Inflammatory macrophage treated with lipopolysaccharide for 1 hour (primary cell): ENCODE measurements at regions not wholly inside any gene's neighbourhood (a gene's known extent, or its start where the extent isn't known, plus 50 kb on each side); places are given as distances from the start of the nearest gene placed in this dataset.

Source experiments
- DNase-seq, 2 donors: peaks; one replicate each; pipeline ENCODE4 v3.0.0-alpha.2; 2020 to 2022

DNA sequence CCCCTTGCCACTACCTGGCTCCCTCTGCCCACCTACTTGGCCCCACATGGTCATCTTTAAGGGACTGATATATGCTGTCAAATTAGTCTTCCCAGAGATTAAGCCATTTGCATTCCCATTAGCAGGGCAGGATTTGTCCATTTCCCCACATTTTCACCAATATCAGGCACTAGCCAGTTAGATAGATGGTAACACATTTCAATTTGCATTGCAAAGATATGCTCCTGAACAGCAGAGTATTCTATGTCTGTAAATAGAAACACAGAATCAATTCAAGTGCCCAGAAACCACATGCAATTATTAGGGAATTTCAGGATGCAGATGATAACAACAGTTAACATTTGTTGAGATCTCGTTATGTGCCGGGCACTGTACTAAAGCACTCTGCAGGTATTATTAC is 92.6 kb upstream of the IL12B start:
- DNase-seq: no peak

DNA sequence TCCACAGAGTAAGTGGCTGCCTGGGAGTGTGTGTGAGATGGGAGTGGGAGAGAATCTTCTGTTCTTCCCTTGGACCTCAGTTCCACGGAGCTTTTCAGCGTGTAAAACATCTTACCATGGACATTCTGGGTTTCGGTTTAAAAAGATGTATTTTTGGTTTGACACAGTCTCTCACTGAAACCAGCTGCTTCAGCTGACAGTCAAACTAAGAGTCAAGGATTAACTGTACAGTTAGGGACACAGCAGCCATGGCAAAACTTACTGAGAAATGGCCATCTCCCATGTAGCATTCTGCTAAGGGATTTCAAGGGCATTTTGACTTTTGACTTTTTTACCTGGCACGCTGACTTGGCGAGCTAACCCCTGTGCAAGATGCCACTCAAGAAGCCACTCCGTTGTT is 93.8 kb upstream of the IL12B start:
- no peak for DNase-seq

DNA sequence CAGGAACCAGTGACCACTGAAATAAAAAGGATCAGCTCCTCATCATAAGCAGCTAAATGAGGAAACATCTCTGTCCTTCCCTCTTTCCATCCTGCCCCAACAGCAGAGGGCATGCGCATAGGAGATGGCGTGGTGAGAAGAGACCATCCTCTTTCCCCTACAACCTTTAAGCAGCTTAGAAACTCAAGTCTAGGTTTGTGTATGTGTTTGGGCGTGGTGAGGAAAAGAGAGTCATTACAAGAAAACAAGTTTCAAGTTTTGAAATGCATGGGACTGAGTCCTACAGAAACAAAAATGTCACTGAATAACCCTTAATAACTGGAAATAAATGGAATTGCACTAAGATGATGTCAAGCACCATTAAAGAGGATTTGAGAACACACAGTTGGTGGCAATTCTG is 96.4 kb upstream of the IL12B start:
- no peak for DNase-seq

DNA sequence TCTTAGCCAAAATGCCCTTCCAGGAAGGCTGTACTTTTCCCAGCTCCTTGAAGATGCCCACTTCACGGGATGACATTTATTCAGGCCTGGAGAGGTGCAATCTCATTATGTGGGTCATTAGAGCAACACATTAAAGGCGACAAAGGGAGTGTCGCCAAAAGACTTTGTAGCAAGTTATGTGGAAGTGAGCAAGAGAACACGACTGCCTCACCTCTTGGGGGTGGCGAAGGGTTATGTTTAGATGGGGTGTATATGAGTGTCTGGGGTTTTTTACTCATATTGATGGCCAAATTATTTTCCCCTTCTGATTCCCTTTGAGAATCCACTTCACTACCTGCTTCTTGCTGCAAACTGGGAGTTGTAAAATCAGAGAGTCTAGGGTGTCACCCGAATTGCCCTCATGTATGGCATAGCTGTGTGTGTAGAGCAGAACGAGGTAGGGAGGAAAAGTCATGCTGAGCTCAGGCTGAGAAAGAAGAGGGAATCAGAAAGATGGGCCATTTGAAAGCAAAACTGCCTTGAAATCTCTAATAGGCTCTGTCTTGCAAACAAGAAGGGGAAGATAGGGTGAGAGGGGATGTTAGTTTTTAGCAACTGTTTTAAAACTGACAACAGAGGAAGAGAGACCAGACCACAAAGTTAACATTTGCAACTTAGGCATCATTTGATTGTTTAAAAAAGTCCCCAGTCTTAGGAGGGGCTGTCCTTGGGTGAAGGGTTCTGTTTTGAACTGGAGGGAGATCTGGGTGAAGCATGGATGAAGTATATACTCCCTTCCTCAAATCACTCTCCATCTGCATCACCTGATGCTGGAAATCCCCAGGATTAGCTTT is 97.1 kb upstream of the IL12B start:
- peak in 1 of 2 donors; percentile 19 for DNase-seq

DNA sequence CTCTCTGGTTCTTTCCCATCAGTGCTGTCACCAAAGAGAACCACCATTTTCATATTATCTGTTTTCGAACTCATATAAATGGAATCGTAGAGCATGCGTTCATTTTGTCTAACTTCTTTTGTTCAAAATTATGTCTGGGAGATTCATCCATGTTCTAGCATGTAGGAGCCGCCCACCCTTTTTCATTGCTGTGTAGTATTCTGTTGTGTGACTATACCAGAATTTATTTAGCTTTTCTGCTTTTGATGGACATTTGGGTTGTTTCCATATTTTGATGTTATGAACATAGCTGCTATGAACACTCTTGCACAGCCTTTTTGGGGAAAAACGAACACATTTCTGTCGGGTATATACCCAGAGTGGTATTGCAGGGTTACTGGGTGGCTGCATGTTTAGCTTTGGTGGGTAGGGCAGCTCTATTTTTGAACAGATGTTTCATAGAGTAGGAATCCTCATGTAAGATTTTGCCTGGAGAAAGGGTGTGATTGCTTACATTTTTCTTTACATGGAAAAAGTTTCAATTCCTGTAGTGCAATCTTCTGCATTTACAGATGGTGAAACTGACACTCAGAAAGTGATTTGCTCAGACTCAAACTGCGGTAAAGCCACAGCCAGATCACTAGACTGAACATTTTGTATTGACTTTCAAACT is 100.2 kb upstream of the IL12B start:
- DNase-seq: no peak

DNA sequence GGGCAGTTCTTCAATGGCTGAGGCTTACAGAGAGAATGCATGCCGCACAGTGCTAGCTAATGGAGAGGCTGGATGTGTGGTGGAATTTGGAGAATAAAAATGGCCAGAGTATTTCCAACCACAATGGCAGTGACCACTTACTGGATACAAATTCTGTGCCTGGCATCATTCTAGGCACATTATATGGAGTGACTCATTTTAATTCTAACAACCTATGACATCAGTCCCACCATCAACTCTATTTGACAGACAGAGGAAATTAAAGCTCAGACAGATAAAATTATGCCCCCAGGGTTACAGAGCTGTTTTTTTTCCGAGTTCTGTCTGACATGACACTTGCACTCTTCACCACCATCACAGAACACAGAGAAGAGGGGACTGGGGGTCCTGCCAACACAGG is 105.6 kb upstream of the IL12B start:
- no peak for DNase-seq

DNA sequence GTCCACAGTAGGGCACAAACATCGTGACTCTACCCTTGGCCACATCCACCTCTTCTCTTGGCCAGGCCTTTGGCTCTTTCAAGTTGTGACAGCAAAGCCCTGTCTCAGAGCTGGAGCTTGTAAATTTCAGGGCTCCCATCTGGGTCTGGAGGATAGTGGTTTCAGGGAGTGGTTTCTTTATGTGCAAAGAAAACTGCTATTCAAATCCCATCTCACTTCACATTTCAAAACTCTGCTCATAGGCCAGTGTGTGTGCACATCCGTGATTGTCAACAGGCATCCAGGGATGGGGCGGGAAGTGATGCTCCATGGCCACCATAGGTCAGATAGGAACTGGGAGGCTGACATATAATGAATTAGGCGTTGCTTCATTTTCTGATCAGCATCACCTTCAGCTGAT is 107.8 kb upstream of the IL12B start:
- no peak for DNase-seq

DNA sequence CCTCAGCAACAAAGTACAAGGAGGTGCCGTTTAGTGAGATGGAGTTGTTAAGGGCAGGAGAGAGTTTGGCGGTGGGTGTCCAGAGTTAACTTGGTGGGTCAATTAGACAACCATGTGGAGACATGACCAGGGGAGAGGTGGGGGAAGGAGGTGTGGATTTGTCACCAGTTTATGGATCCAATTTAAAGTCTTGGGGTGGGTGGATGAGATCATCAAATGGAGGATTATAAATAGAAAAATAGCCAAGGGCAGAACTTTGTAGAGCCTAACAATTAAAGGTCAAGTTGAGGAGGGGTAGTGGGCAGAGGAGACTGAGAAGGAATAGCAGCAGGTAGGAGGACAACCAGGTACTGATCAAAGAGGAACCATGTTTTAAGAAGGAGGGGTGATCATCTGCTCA is 108.7 kb upstream of the IL12B start:
- DNase-seq: no peak

DNA sequence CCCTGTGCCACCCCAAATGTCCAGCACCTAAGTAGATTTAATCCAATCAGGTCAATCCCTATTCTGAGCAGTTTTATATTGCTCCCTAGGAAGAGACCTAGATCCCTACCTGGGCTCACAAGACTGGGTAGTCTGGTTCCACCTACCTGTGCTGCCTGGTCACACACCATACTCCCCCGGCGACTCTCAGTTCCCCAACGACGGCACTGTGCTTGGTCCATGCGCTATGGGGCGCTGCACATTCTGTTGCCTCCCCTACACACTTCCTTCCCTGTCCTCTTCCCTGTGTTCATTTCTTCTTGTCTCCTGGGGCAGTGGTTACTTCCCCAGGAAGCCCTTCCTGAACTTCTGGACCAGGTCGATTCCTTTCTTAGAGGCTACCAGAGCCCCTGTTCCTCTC is 109.9 kb upstream of the IL12B start:
- no peak for DNase-seq

DNA sequence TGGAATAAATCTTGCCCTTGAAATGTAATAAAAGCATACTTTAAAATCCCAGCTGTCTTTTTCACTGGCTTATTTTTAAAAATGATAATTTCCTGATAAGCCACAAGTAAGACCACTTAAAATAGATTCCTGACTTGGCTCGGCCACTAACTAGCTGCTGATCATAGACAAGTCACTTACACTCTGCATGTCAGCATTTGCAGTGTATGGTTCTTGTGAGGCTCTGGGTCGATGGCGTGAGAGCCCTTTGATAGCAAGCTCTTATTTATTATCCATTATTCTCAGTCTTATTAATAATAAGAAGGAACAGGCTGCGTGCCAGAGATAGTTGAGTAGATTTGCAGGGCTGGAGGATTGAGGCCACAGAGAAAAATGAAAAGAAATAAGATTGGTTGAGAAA is 110.7 kb upstream of the IL12B start:
- DNase-seq: no peak

DNA sequence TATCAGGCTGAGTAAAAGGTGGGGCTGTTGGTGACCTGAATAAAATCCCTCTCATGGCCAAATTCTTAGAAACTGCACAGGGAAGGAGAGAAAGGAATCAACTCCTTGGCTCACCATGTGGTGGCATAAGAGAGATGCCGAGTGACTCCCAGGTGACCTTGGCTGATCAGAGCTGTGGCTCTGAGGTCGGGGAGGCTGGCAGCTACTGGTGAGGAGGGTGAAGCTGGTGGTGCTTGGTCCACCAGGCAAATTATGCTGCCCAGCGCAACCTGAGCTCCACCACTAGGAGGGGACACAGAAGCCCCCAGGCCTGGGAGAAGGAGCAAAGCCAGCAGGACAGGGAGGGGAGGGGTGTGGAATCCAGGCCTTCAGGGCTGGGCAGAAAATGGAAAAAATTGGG is 111.2 kb upstream of the IL12B start:
- no peak for DNase-seq

DNA sequence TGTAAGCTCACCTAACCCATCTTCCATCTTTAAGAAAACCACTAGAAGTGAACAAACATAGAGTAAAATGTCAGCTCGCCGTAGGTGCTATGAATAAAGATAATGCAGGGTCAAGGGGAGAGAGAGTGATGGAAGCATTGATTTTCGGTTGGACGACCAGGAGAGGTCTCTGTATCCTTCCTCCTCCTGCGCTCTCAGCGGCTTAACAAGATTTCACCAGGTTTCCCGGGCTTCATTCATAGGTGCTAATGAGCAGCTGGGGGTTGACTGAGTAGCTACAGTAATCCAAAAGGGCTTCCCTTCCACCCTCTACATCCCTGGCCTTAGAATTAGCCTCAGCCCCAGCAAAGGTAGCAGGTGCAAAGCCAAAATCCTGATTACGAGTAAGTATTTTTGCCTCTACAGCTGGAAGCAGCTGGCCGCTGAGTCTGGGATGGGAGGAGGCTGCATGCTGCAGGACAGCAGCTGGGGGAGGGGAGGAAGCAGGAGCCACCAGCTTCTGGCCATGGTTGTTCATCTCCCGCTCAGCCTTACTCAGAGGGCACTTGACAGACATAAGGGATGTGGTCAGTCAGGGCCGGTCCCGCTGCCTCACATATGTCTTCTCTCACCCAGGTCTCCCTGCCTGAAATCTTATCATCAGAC is 112.0 kb upstream of the IL12B start:
- DNase-seq: no peak

DNA sequence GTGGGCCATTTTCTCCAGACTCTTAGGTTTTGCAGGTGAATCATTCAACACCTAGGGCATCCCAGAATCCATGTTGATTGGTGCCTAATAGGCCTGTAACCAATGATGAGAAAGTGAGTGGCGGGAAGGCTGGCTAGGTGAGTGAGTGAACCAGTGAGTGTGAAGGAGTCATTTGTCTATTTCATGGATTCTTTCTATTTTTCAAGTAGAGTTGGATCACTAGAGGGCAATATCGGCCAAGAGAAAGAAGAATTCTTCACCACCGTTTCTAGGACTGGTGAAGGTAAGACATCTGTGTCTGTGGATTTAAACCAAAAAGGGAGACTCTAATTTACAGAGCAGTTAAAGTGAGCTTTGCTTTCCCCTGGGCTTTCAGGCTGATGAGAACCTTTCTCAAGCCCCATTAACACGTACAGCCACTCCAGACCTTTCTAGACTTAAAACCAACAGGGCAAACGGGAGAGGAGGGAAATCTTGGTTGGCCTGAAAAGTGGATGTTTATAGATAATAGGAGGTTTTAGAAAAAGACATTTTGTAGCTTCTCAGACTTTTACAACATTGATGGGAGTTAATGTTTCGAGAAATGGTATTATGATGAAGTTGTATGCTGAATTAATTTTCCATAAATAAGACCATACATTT is 114.3 kb upstream of the IL12B start:
- peak in 1 of 2 donors; percentile 47 for DNase-seq

DNA sequence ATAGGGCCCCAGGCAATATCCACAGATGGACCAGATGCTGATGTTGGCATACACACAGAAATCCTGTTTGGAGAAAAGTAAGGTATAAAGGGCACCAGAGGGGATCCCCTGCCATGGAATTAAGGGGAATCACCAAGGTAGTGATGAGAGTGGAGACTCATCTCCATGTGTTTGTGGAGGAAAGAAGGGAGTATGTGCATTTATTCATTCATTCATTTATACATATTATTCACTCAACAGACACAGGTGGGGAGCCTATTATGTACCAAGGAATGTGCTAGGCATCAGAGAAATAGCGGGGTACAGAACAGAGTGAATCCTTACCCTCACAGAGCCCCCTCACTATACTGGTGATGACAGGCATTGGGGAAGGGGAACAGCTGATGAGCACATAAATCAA is 116.8 kb upstream of the IL12B start:
- no peak for DNase-seq

DNA sequence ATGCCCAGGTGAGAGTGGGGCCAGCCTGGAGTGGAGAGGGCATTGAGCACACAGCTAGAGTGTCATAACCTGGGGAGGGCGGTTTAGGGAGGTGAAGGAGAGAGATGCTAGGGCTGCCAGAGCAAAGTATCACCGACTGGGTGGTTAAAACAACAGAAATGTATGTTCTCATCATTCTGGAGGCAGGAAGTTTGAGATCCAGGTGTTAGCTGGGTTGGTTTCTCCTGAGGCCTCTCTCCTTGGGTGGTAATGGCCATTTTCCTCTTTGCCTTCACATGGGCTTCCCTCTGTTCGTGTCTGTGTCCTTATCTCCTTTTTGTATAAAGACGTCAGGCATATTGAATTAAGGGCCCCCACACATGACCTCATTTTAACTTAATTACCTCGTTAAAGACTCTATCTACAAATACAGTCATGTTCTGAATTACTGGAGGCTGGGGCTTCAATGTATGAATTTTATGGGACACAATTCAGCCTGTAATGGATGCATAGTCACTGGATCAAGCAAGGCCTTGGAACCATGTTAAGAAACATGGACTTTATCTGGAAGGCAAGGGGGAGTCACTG is 118.6 kb upstream of the IL12B start:
- no peak for DNase-seq

DNA sequence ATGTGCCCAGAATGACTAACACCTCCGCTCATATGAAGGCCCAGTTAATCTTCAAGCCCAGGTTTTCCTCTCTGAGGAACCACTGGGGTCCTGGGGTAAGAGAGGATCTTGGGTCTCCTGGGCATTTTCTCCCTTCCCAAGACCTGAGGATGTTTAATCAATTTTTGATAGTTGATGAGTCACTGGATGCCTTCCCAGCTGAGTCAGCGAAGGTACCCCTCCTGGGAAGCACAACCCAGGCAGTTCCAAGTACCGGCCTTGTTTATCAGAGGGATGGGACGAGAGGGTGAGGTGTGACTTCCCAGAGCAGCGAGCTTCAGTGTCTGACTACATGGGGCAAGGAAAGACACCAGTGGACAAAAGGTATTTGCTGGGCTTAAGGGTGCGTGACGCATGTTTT is 119.6 kb upstream of the IL12B start:
- DNase-seq: no peak

DNA sequence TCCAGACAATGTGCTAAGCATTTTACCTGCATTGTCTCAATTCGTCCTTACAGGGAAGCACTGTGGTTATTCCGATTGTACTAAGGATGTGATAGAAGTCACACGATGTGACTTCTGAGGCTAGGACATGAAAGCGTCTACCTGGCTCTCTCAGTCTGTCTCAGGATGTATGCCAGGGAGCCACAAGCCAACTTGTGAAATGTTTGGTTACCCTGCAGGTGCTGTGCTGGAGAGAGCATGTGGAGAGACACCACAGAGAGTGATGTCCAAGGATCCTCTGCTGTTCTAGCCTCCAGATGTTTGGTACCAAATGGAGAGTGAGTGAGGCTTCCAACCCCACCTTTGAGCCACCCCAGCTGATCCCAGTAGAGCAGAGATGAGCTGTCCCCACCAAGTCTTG is 120.1 kb upstream of the IL12B start:
- DNase-seq: no peak

DNA sequence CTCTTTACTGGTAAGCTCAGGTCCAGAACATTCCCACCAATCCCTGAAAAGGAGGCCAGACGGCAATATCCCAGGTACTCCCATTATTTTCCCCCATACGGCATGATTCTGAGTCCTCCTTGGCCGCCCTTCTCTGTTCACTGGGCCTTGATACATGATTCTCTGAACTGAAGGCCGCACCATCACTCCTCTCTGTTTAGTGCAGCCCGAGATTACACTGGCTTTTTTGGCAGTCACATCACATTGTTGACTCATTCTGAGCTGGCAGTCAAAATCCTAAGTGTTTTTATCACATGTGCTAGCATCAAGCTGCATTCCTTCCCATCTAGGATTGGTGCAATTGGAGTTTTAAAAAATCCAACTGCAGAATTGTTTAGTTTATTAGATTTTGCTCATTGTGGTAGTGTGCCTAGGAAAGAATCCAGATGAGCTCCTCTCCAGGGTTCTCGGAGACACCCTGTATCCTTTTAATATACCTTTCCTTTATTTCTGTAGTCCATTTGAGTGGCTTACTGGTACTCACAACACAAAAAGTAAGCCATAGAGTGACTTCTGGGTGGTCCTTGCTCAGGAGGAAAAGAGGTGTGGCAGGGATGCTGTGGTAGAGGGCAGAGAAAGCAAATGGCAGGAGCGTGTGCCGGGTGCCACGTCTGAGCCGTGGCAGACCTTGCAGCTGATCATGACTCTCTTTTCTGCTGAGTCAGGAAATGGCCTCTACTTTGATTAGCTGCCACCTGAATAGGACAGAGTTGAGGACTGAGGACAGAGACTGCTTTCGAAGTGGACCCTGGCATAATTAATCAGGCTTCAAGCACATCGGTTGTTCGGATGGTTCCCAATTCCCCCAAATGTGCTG is 121.1 kb upstream of the IL12B start:
- DNase-seq: no peak

DNA sequence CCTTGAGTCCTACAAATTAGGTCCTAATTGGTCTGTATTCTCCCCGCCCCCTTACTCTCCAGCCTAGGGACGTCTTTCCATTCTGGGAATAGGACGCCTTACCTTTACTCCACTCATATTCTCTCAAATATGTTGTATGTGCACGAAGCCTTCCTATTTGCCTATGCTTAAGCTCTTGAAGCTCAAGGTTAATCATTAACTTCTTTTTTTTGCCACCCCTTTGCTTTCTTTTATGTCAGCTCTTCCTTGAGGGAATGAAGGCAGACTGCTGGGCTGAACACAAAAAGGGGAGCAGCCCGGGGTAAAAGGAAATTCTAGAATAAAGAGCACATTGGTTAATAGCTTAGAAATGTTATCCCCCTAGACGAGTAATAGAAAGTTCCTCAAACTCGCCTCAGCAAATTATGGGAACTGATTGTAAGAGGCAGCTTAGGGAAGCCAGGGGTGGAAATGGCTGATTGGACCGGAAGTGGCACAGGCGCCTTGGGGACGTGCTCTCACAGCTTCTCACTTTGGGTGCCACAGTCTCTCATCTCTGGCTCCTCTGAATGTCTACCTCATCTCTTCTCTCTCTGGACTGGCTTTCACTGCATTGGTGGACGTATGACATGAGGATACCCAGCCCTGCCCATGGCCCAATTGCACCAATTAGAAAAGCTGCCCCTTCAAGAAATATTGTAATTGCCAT is 122.3 kb upstream of the IL12B start:
- DNase-seq: no peak

DNA sequence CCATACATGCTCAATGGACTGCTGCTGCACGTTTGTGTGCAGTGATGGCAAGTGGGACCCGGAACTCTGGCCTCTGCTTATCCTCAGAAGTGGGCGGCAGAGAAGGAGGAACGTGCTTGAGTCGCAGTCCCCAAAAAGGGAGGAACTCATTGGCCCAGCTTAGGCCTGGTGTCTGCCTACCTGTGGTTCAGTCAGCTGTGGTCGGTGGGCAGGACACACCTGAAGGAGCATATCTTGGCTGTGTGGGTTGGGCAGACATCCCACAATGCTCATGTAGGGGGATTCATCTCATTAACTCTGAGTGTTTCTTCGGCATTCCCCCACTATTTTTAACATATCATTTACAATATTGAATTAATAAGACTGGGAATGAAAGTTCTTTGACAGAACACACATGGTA is 122.9 kb upstream of the IL12B start:
- no peak for DNase-seq

DNA sequence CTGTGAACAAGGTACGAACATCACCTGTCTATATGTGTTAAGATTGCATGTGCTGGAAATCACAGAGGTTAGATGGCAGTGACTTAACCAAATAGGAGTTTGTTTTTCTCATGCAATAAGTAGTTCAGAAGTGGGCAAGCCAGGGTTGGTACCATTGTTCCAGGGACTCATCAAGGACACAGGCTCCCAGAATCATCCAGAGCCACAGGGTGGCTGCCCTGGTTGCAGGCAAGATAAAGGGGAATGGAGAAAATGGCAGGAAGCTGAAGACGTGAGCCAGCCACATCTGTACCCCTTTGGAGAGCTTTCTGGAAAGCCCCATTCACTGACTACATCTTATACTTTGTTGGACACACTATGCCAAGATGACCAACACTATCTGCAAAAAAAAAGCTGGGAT is 126.0 kb upstream of the IL12B start:
- no peak for DNase-seq
